HCT116 (cell line): ENCODE measurements at regions not wholly inside any gene's neighbourhood (a gene's known extent, or its start where the extent isn't known, plus 50 kb on each side); places are given as distances from the start of the nearest gene placed in this dataset.

Source experiments
- ATAC-seq: fragments of 200-7000 bp; cut with Tn5 transposase; 2 replicates; pipeline ENCODE4 v1.9.1; 2020; ENCODE audit warnings: mild to moderate bottlenecking, moderate library complexity
- BruUV-seq: library from RNA; stranded (reverse); fragments of 400-500 nt; replicated peaks from 2 replicates; lab custom pipeline; 2021; lab: Mats Ljungman, UMichigan
- CTCF ChIA-PET: fragments of 300-600 bp; sonication (Branson Sonifier 250); formaldehyde crosslinking; loops from one replicate; lab custom pipeline; 2021; ENCODE audit warnings: antibody characterized with exemption; lab: Charles Lee
- POLR2A ChIA-PET: fragments of 300-600, 350-600 bp; sonication (Branson Sonifier 250); formaldehyde crosslinking; loops from one replicate; lab custom pipeline; 2021; ENCODE audit warnings: antibody characterized with exemption; lab: Charles Lee
- RAD21 ChIA-PET, 2 experiments: fragments of 300-600 bp; sonication (Branson Sonifier 250); formaldehyde crosslinking; loops; one replicate each; lab custom pipeline; 2023; ENCODE audit warnings: low total read pairs in 2 of 2; ENCODE audit not compliant: uncharacterized antibody in 2 of 2, unreplicated experiment in 2 of 2, low non-redundant PET in 1 of 2; lab: Charles Lee
- DNase-seq: peaks from one replicate; pipeline ENCODE4 v3.0.0-alpha.2; 2010; ENCODE audit warnings: low read depth, low spot score
- H2AFZ ChIP-seq: fragments of 200-600 bp; shearing (Covaris generic), sonication (generic); 2 replicates; pipeline ENCODE4 v1.6.1; 2017; ENCODE audit warnings: low read depth, mixed run types, mixed read lengths, antibody characterized with exemption, low read length; ENCODE audit not compliant: poor library complexity, severe bottlenecking
- H3K27ac ChIP-seq: 2 replicates; pipeline ENCODE4 v1.5.1; 2012; ENCODE audit warnings: low read depth, low read length
- H3K27me3 ChIP-seq: fragments of 200-600 bp; sonication (generic); 2 replicates; pipeline ENCODE4 v1.6.1; 2016; ENCODE audit warnings: mixed run types, low read length, mixed read lengths; ENCODE audit not compliant: insufficient read depth
- H3K36me3 ChIP-seq, 2 experiments: fragments of 200-500 bp in 1 of 2; fragments of 200-600 bp in 1 of 2; sonication (Bioruptor generic) in 1 of 2; sonication (generic) in 1 of 2; 2 replicates each; pipeline versions ENCODE4 v1.5.1 to v1.6.1; 2014 to 2016; ENCODE audit warnings: low read length in 2 of 2, inconsistent platforms in 1 of 2, mixed read lengths in 1 of 2, mixed run types in 1 of 2; ENCODE audit not compliant: insufficient read depth in 2 of 2, control insufficient read depth in 1 of 2
- H3K4me1 ChIP-seq, 2 experiments: fragments of 200-600 bp in 1 of 2; sonication (generic) in 1 of 2; 2 replicates each; pipeline versions ENCODE4 v1.5.1 to v1.6.1; 2012 to 2017; ENCODE audit warnings: low read length in 2 of 2, inconsistent platforms in 1 of 2, mild to moderate bottlenecking in 1 of 2, mixed read lengths in 1 of 2, mixed run types in 1 of 2, moderate library complexity in 1 of 2; ENCODE audit not compliant: insufficient read depth in 2 of 2, control insufficient read depth in 1 of 2
- H3K4me2 ChIP-seq: fragments of 200-600 bp; sonication (generic); 2 replicates; pipeline ENCODE4 v1.6.1; 2017; ENCODE audit warnings: mixed run types, low read length, mixed read lengths
- H3K4me3 ChIP-seq, 2 experiments: fragments of 200-600 bp in 1 of 2; sonication (generic) in 1 of 2; replicated peaks in 1 of 2; 2 replicates each; pipeline ENCODE4 v1.5.1; 2011 to 2016; ENCODE audit warnings: low read length in 2 of 2, control low read depth in 1 of 2, low read depth in 1 of 2, mild to moderate bottlenecking in 1 of 2, mixed read lengths in 1 of 2, mixed run types in 1 of 2
- H3K79me2 ChIP-seq: fragments of 200-600 bp; sonication (generic); 2 replicates; pipeline ENCODE4 v1.6.1; 2017; ENCODE audit warnings: mild to moderate bottlenecking, mixed run types, low read length, moderate library complexity, mixed read lengths; ENCODE audit not compliant: insufficient read depth
- H3K9ac ChIP-seq: fragments of 200-600 bp; sonication (generic); 2 replicates; pipeline ENCODE4 v1.6.1; 2016; ENCODE audit warnings: low read length, mixed read lengths
- H3K9me2 ChIP-seq: fragments of 200-600 bp; sonication (generic), shearing (Covaris generic); 2 replicates; pipeline ENCODE4 v1.6.1; 2017; ENCODE audit warnings: mixed run types, mild to moderate bottlenecking, moderate library complexity; ENCODE audit not compliant: insufficient read depth
- H3K9me3 ChIP-seq, 2 experiments: fragments of 200-500 bp in 1 of 2; fragments of 200-600 bp in 1 of 2; sonication (Bioruptor generic) in 1 of 2; sonication (generic) in 1 of 2; 2 replicates each; pipeline ENCODE4 v1.6.1; 2014 to 2017; ENCODE audit warnings: low read length in 2 of 2, mixed read lengths in 2 of 2, inconsistent platforms in 1 of 2, low read depth in 1 of 2, mild to moderate bottlenecking in 1 of 2, mixed run types in 1 of 2, moderate library complexity in 1 of 2; ENCODE audit not compliant: control insufficient read depth in 1 of 2, insufficient read depth in 1 of 2
- H4K20me1 ChIP-seq: fragments of 200-600 bp; sonication (generic), shearing (Covaris generic); 2 replicates; pipeline ENCODE4 v1.6.1; 2017; ENCODE audit warnings: mixed run types, mild to moderate bottlenecking, moderate library complexity; ENCODE audit not compliant: insufficient read depth
- CBX3 ChIP-seq: IDR thresholded peaks from 2 replicates; pipeline ENCODE4 v1.6.1; 2012; ENCODE audit warnings: low read depth
- ELF1 ChIP-seq: IDR thresholded peaks from 2 replicates; pipeline ENCODE4 v1.6.1; 2012; ENCODE audit warnings: low read depth, borderline replicate concordance
- EZH2phosphoT487 ChIP-seq: fragments of 200-600 bp; IDR thresholded peaks from 2 replicates; pipeline ENCODE4 v1.6.1; 2018; ENCODE audit warnings: antibody characterized with exemption, borderline replicate concordance
- FOSL1 ChIP-seq: IDR thresholded peaks from 2 replicates; pipeline ENCODE4 v1.6.1; 2012; ENCODE audit warnings: low read depth
- RAD21 ChIP-seq: IDR thresholded peaks from 2 replicates; pipeline ENCODE4 v1.6.1; 2012; ENCODE audit warnings: low read depth, mild to moderate bottlenecking
- REST ChIP-seq: IDR thresholded peaks from 2 replicates; pipeline ENCODE4 v1.6.1; 2012; ENCODE audit warnings: low read depth
- TCF7L2 ChIP-seq: IDR thresholded peaks from 2 replicates; pipeline ENCODE4 v1.7.0; 2011; ENCODE audit warnings: borderline replicate concordance, inconsistent platforms; ENCODE audit not compliant: insufficient read depth, insufficient read length; ENCODE audit errors: extremely low read depth
- YY1 ChIP-seq: IDR thresholded peaks from 2 replicates; pipeline ENCODE4 v1.6.1; 2011; ENCODE audit warnings: low read length, low read depth, moderate library complexity, mild to moderate bottlenecking; ENCODE audit not compliant: insufficient replicate concordance; ENCODE audit errors: extremely low read depth
- ZFX ChIP-seq: fragments of 450-650 bp; IDR thresholded peaks from 2 replicates; pipeline ENCODE4 v1.6.1; 2017
- intact Hi-C: fragments of 100-400 bp; cut with micrococcal nuclease; formaldehyde crosslinking; loops from 2 replicates; pipeline ENCODE4 v1.10.0; 2022

- Histone ChIP-seq H3K9me2 (no peaks in the 10 kb centered on the region), H3K27me3 (0 out of 2 replicates have a peak, but pooled peaks cover 4% of the 10 kb centered on the region), H3K9ac (no peak overlapping the region), H3K79me2 (no peaks in the 10 kb centered on the region), H3K4me2 (no peak overlapping the region), H2AFZ (no peak overlapping the region), H3K27ac (no peak overlapping the region), H4K20me1 (no peaks in the 10 kb centered on the region), H3K4me1 (peaks cover 0 to 8% of the 10 kb centered on the region in 2 experiments; a peak in 1 of 4 replicates), H3K36me3 (no peaks in the 10 kb centered on the region), H3K9me3 (no peaks in the 10 kb centered on the region), H3K4me3 (no peak overlapping the region)
- POLR2A ChIA-PET: no interaction called here
- RAD21 ChIA-PET: no interaction called here
- no TSS peak for BruUV-seq
- ATAC-seq (no peak), DNase-seq (no peak)
- intact Hi-C loops: no loop called here
- CTCF ChIA-PET: no interaction called here
- TF ChIP-seq RAD21: no peak
Observed at GRCh38 chr12:102571889-102572288, 91.5 kb upstream of the IGF1 start.

GRCh38 chr12:102570256-102570655 is 89.9 kb upstream of the IGF1 start:
- H3K9me3 ChIP-seq: no peaks in the 10 kb centered on the region
- ChIA-PET POLR2A (no interaction called here), CTCF (no interaction called here), RAD21 (no interaction called here)
- no peak overlapping the region for H3K4me3 ChIP-seq
- peaks cover 0 to 10% of the 10 kb centered on the region in 2 experiments; a peak in 1 of 4 replicates for H3K4me1 ChIP-seq
- no peaks in the 10 kb centered on the region for H3K9me2 ChIP-seq
- no peak for TF ChIP-seq ELF1
- TF ChIP-seq TCF7L2: no peak
- no peak for TF ChIP-seq FOSL1
- no peak for TF ChIP-seq CBX3
- no peak for TF ChIP-seq YY1
- no peak for TF ChIP-seq EZH2phosphoT487
- no peak for TF ChIP-seq ZFX
- no peak for TF ChIP-seq REST
- H3K36me3 ChIP-seq: no peaks in the 10 kb centered on the region
- BruUV-seq: no TSS peak
- H4K20me1 ChIP-seq: no peaks in the 10 kb centered on the region
- no peak overlapping the region for H2AFZ ChIP-seq
- H3K79me2 ChIP-seq: no peaks in the 10 kb centered on the region
- H3K27ac ChIP-seq: no peak overlapping the region
- H3K4me2 ChIP-seq: no peak overlapping the region
- ATAC-seq: no peak
- DNase-seq: no peak
- 0 out of 2 replicates have a peak, but pooled peaks cover 4% of the 10 kb centered on the region for H3K27me3 ChIP-seq
- intact Hi-C loops: no loop called here
- no peak overlapping the region for H3K9ac ChIP-seq
